HepG2 (cell line): ENCODE measurements at regions not wholly inside any gene's neighbourhood (a gene's known extent, or its start where the extent isn't known, plus 50 kb on each side); places are given as distances from the start of the nearest gene placed in this dataset.

ENCODE experiments used
- CEBPB ChIP-seq: IDR thresholded peaks from 2 replicates; pipeline ENCODE4 v1.6.1; 2011; ENCODE audit warnings: low read depth, low read length, improper control_type of control experiment, borderline replicate concordance
- GATA4 ChIP-seq: sonication (generic); IDR thresholded peaks from 2 replicates; pipeline ENCODE4 v1.6.1; 2016; ENCODE audit warnings: antibody characterized with exemption, low read depth, borderline replicate concordance
- GFI1 ChIP-seq: sonication (generic); formaldehyde crosslinking; IDR thresholded peaks from 2 replicates; pipeline ENCODE4 v1.5.0; 2020; ENCODE audit warnings: missing genetic modification reagents, mild to moderate bottlenecking, borderline replicate concordance
- HDAC1 ChIP-seq: sonication (generic); formaldehyde crosslinking; IDR thresholded peaks from 2 replicates; pipeline ENCODE4 v1.5.1; 2020; ENCODE audit warnings: mild to moderate bottlenecking, missing genetic modification reagents
- MTF2 ChIP-seq: sonication (generic); formaldehyde crosslinking; IDR thresholded peaks from 2 replicates; pipeline ENCODE4 v1.5.0; 2020; ENCODE audit warnings: missing genetic modification reagents, borderline replicate concordance
- ONECUT2 ChIP-seq: sonication (generic); formaldehyde crosslinking; IDR thresholded peaks from 2 replicates; pipeline ENCODE4 v1.4.0; 2020; ENCODE audit warnings: missing genetic modification reagents
- PCBP1 ChIP-seq: fragments of 200-400 bp; formaldehyde crosslinking; IDR thresholded peaks from 2 replicates; pipeline ENCODE4 v1.6.1; 2017; ENCODE audit warnings: mild to moderate bottlenecking, low read depth, low read length, borderline replicate concordance
- PHF21A ChIP-seq: sonication (generic); formaldehyde crosslinking; IDR thresholded peaks from 2 replicates; pipeline ENCODE4 v1.5.0; 2020; ENCODE audit warnings: mild to moderate bottlenecking, missing genetic modification reagents
- REL ChIP-seq: sonication (generic); formaldehyde crosslinking; conservative IDR thresholded peaks from 2 replicates; pipeline ENCODE4 v1.8.0; 2022; ENCODE audit warnings: mild to moderate bottlenecking, missing genetic modification reagents, moderate library complexity
- SMAD9 ChIP-seq: sonication (generic); formaldehyde crosslinking; IDR thresholded peaks from 2 replicates; pipeline ENCODE4 v1.5.1; 2020; ENCODE audit warnings: mild to moderate bottlenecking, missing genetic modification reagents
- SMARCE1 ChIP-seq: fragments of 450-650 bp; IDR thresholded peaks from 2 replicates; pipeline ENCODE4 v1.6.1; 2017; ENCODE audit warnings: borderline replicate concordance
- SMC3 ChIP-seq: IDR thresholded peaks from 2 replicates; pipeline ENCODE4 v1.6.1; 2011; ENCODE audit warnings: low read length, improper control_type of control experiment
- TEAD2 ChIP-seq: sonication (generic); formaldehyde crosslinking; IDR thresholded peaks from 2 replicates; pipeline ENCODE4 v1.9.0; 2021; ENCODE audit warnings: missing genetic modification reagents
- TFDP2 ChIP-seq: sonication (generic); formaldehyde crosslinking; IDR thresholded peaks from 2 replicates; pipeline ENCODE4 v1.4.0; 2020; ENCODE audit warnings: missing genetic modification reagents
- ZFY ChIP-seq: sonication (generic); formaldehyde crosslinking; IDR thresholded peaks from 2 replicates; pipeline ENCODE4 v1.4.0; 2020; ENCODE audit warnings: missing genetic modification reagents
- ZNF136 ChIP-seq: sonication (generic); formaldehyde crosslinking; IDR thresholded peaks from 2 replicates; pipeline ENCODE4 v1.8.1; 2022; ENCODE audit warnings: low read depth, mild to moderate bottlenecking, moderate library complexity, missing genetic modification reagents
- ZNF143 ChIP-seq: sonication (generic); formaldehyde crosslinking; IDR thresholded peaks from 2 replicates; pipeline ENCODE4 v1.4.0; 2020; ENCODE audit warnings: missing genetic modification reagents
- ZNF24 ChIP-seq: fragments of 450-650 bp; IDR thresholded peaks from 2 replicates; pipeline ENCODE4 v1.6.1; 2017; ENCODE audit warnings: antibody characterized with exemption, mild to moderate bottlenecking
- ZNF256 ChIP-seq: sonication (generic); formaldehyde crosslinking; conservative IDR thresholded peaks from 2 replicates; pipeline ENCODE4 v1.4.0; 2020; ENCODE audit warnings: missing genetic modification reagents
- ZNF33A ChIP-seq: sonication (generic); formaldehyde crosslinking; IDR thresholded peaks from 2 replicates; pipeline ENCODE4 v1.5.1; 2020; ENCODE audit warnings: missing genetic modification reagents, mild to moderate bottlenecking, moderate library complexity, borderline replicate concordance
- ZNF557 ChIP-seq: sonication (generic); formaldehyde crosslinking; IDR thresholded peaks from 2 replicates; pipeline ENCODE4 v1.4.0; 2020; ENCODE audit warnings: missing genetic modification reagents
- ZNF746 ChIP-seq: sonication (generic); formaldehyde crosslinking; IDR thresholded peaks from 2 replicates; pipeline ENCODE4 v1.8.0; 2022; ENCODE audit warnings: mild to moderate bottlenecking, missing genetic modification reagents
- ZNF75D ChIP-seq: sonication (generic); formaldehyde crosslinking; IDR thresholded peaks from 2 replicates; pipeline ENCODE4 v1.8.1; 2023; ENCODE audit warnings: missing genetic modification reagents, mild to moderate bottlenecking, borderline replicate concordance
- ZNF775 ChIP-seq: sonication (generic); formaldehyde crosslinking; IDR thresholded peaks from 2 replicates; pipeline ENCODE4 v1.4.0; 2020; ENCODE audit warnings: missing genetic modification reagents, mild to moderate bottlenecking, moderate library complexity, borderline replicate concordance
- ZNF776 ChIP-seq: sonication (generic); formaldehyde crosslinking; IDR thresholded peaks from 2 replicates; pipeline ENCODE4 v1.4.0; 2020; ENCODE audit warnings: mild to moderate bottlenecking, missing genetic modification reagents
- ZNF784 ChIP-seq: sonication (generic); formaldehyde crosslinking; IDR thresholded peaks from 2 replicates; pipeline ENCODE4 v1.5.1; 2020; ENCODE audit warnings: missing genetic modification reagents, mild to moderate bottlenecking, borderline replicate concordance
- ZSCAN29 ChIP-seq: sonication (generic); formaldehyde crosslinking; conservative IDR thresholded peaks from 2 replicates; pipeline ENCODE4 v1.4.0; 2020; ENCODE audit warnings: mild to moderate bottlenecking, missing genetic modification reagents
- ZSCAN9 ChIP-seq: IDR thresholded peaks from 2 replicates; pipeline ENCODE4 v1.6.1; 2016; ENCODE audit warnings: borderline replicate concordance
- ZZZ3 ChIP-seq: sonication (generic); formaldehyde crosslinking; IDR thresholded peaks from 2 replicates; pipeline ENCODE4 v1.4.0; 2020; ENCODE audit warnings: missing genetic modification reagents, mild to moderate bottlenecking, borderline replicate concordance
- TF ChIP-seq, protein P1 (sequence below): sonication (generic); formaldehyde crosslinking; IDR thresholded peaks from 2 replicates; pipeline ENCODE4 v1.8.1; 2023; ENCODE audit warnings: mild to moderate bottlenecking, missing genetic modification reagents, borderline replicate concordance

GRCh38 chr20:50450881-50451752 lies 59.1 kb upstream of the PTPN1 start (continued):
- TF ChIP-seq ZNF256 (CRISPR knock-in tag) (no peak), ZNF75D (CRISPR knock-in tag) (no peak), CEBPB (peak; percentile 97), PHF21A (CRISPR knock-in tag) (peak; percentile 48; the same call in 1 of the 2 replicates), ZZZ3 (peak; percentile 84; the same call in 1 of the 2 replicates), ONECUT2 (CRISPR knock-in tag) (no peak), GFI1 (CRISPR knock-in tag) (no peak; the same call in 1 of the 2 replicates), ZNF784 (CRISPR knock-in tag) (peak; percentile 73; the same call in 1 of the 2 replicates), SMAD9 (CRISPR knock-in tag) (0 out of 2 replicates have a peak, but pooled peaks have one; percentile 60), ZNF136 (CRISPR knock-in tag) (peak; percentile 66; the same call in 1 of the 2 replicates), PCBP1 (no peak), ZNF33A (CRISPR knock-in tag) (no peak), TFDP2 (CRISPR knock-in tag) (no peak), ZNF557 (0 out of 2 replicates have a peak, but pooled peaks have one; percentile 32), MTF2 (CRISPR knock-in tag) (no peak; the same call in 1 of the 2 replicates), GATA4 (no peak), TEAD2 (CRISPR knock-in tag) (no peak), ZNF24 (no peak), REL (CRISPR knock-in tag) (no peak), SMC3 (peak; percentile 21; the same call in 1 of the 2 replicates), ZSCAN29 (CRISPR knock-in tag) (peak; percentile 77), ZNF143 (CRISPR knock-in tag) (no peak), HDAC1 (CRISPR knock-in tag) (peak; percentile 71), ZNF775 (no peak), SMARCE1 (no peak), ZNF776 (CRISPR knock-in tag) (0 out of 2 replicates have a peak, but pooled peaks have one; percentile 48), ZSCAN9 (CRISPR knock-in tag) (no peak), ZFY (CRISPR knock-in tag) (peak; percentile 37; the same call in 1 of the 2 replicates), ZNF746 (CRISPR knock-in tag) (peak; percentile 60; the same call in 1 of the 2 replicates)
- TF ChIP-seq, protein P1, sequence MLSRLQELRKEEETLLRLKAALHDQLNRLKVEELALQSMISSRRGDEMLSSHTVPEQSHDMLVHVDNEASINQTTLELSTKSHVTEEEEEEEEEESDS (CRISPR knock-in tag) = no peak
